ENCODE measurements at regions not wholly inside any gene's neighbourhood (a gene's known extent, or its start where the extent isn't known, plus 50 kb on each side); places are given as distances from the start of the nearest gene placed in this dataset.

DNA sequence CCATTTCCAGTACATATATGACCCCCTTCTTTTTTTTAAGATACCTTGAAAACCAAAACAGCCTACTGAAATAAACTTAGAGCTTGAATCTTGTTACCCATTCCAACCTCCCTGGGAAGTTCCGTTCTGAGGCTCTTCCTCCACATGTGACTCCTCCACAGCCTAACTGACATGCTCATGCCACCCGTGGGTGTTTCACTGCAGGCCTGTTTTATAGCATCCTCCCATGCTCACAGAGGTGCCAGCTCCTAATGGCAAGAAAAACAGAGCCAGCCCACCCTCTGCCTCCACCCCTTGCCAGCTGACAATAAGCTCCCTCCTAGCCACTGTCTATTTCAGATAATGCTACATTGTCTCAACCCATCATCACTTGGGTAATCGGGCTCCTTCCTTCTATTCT is 97.6 kb upstream of the E2F8 start:
- no peak for TF ChIP-seq EGR1 (IDR thresholded peaks at IDR 0.05; ENCODE audit: borderline replicate concordance, low read depth, low read length)
- TF ChIP-seq, protein P1, sequence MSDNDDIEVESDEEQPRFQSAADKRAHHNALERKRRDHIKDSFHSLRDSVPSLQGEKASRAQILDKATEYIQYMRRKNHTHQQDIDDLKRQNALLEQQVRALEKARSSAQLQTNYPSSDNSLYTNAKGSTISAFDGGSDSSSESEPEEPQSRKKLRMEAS (IDR thresholded peaks at IDR 0.05): no peak
- no peak for TF ChIP-seq ATF2 (IDR thresholded peaks at IDR 0.05; ENCODE audit: low read length)
- no peak for TF ChIP-seq POLR2AphosphoS5 (IDR thresholded peaks at IDR 0.05; ENCODE audit: low read depth, low read length)
- no peak for TF ChIP-seq CHD2 (IDR thresholded peaks at IDR 0.05; ENCODE audit: low read length)
- TF ChIP-seq CBX8 (IDR thresholded peaks at IDR 0.05; ENCODE audit: borderline replicate concordance, low read depth, low read length): no peak
- TF ChIP-seq, protein P2, sequence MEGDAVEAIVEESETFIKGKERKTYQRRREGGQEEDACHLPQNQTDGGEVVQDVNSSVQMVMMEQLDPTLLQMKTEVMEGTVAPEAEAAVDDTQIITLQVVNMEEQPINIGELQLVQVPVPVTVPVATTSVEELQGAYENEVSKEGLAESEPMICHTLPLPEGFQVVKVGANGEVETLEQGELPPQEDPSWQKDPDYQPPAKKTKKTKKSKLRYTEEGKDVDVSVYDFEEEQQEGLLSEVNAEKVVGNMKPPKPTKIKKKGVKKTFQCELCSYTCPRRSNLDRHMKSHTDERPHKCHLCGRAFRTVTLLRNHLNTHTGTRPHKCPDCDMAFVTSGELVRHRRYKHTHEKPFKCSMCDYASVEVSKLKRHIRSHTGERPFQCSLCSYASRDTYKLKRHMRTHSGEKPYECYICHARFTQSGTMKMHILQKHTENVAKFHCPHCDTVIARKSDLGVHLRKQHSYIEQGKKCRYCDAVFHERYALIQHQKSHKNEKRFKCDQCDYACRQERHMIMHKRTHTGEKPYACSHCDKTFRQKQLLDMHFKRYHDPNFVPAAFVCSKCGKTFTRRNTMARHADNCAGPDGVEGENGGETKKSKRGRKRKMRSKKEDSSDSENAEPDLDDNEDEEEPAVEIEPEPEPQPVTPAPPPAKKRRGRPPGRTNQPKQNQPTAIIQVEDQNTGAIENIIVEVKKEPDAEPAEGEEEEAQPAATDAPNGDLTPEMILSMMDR (IDR thresholded peaks at IDR 0.05; ENCODE audit: control extremely low read depth in 1 of 3, insufficient read depth in 1 of 3, low read depth in 1 of 3, low read length in 3 of 3): no peak
- TF ChIP-seq KDM5A (IDR thresholded peaks at IDR 0.05; ENCODE audit: low read length): no peak
- no peak for TF ChIP-seq RAD21 (IDR thresholded peaks at IDR 0.05 in 1 of 2, conservative IDR thresholded peaks at IDR 0.05 in 1 of 2; ENCODE audit: low read depth in 2 of 2, low read length in 2 of 2)
- TF ChIP-seq POLR2A (IDR thresholded peaks at IDR 0.05; ENCODE audit: control extremely low read depth in 1 of 2, low read depth in 2 of 2, low read length in 2 of 2): no peak
- no peak for TF ChIP-seq EZH2 (IDR thresholded peaks at IDR 0.05; ENCODE audit: low read depth, low read length, severe bottlenecking)
